ENCODE measurements at regions not wholly inside any gene's neighbourhood (a gene's known extent, or its start where the extent isn't known, plus 50 kb on each side); places are given as distances from the start of the nearest gene placed in this dataset.

GRCh38 chr2:163306647-163307046, 429.2 kb downstream of the FIGN start:
- DNase-seq = no peak
- H3K27ac ChIP-seq = no peak overlapping the region
- no peaks in the 10 kb centered on the region for H3K36me3 ChIP-seq
- TF ChIP-seq CTCF (IDR thresholded peaks at IDR 0.05; ENCODE audit: low read depth, low read length) = no peak
- H3K27me3 ChIP-seq (ENCODE audit: insufficient read depth, low read depth, severe bottlenecking) = no peaks in the 10 kb centered on the region
- no peaks in the 10 kb centered on the region for H3K9me3 ChIP-seq (ENCODE audit: severe bottlenecking)
- no peak overlapping the region for H3K4me3 ChIP-seq (ENCODE audit: low read depth, low read length)

GRCh38 chr2:163302141-163302540, 433.7 kb downstream of the FIGN start:
- H3K4me3 ChIP-seq (ENCODE audit: low read depth, low read length) = no peak overlapping the region
- H3K9me3 ChIP-seq (ENCODE audit: severe bottlenecking) = no peaks in the 10 kb centered on the region
- no peak overlapping the region for H3K27ac ChIP-seq
- no peak for TF ChIP-seq CTCF (IDR thresholded peaks at IDR 0.05; ENCODE audit: low read depth, low read length)
- no peaks in the 10 kb centered on the region for H3K27me3 ChIP-seq (ENCODE audit: insufficient read depth, low read depth, severe bottlenecking)
- H3K36me3 ChIP-seq = no peaks in the 10 kb centered on the region
- no peak for DNase-seq

- TF ChIP-seq CTCF (IDR thresholded peaks at IDR 0.05; ENCODE audit: low read depth, low read length) = no peak
- Histone ChIP-seq H3K4me3 (ENCODE audit: low read depth, low read length) (no peak overlapping the region), H3K9me3 (ENCODE audit: severe bottlenecking) (no peaks in the 10 kb centered on the region), H3K27me3 (ENCODE audit: insufficient read depth, low read depth, severe bottlenecking) (no peaks in the 10 kb centered on the region), H3K27ac (no peak overlapping the region), H3K36me3 (no peaks in the 10 kb centered on the region)
- no peak for DNase-seq
Measured at GRCh38 chr2:163291790-163292189, 444.0 kb downstream of the FIGN start.

- no peaks in the 10 kb centered on the region for H3K27me3 ChIP-seq (ENCODE audit: insufficient read depth, low read depth, severe bottlenecking)
- H3K4me3 ChIP-seq (ENCODE audit: low read depth, low read length) = no peak overlapping the region
- no peaks in the 10 kb centered on the region for H3K36me3 ChIP-seq
- no peak for TF ChIP-seq CTCF (IDR thresholded peaks at IDR 0.05; ENCODE audit: low read depth, low read length)
- H3K9me3 ChIP-seq (ENCODE audit: severe bottlenecking) = no peaks in the 10 kb centered on the region
- H3K27ac ChIP-seq = no peak overlapping the region
- DNase-seq = no peak
Measured at GRCh38 chr2:163281717-163282116, 443.1 kb upstream of the KCNH7 start.

GRCh38 chr2:163269374-163270021, 430.9 kb upstream of the KCNH7 start:
- Histone ChIP-seq H3K36me3 (no peaks in the 10 kb centered on the region), H3K27ac (no peak overlapping the region), H3K27me3 (ENCODE audit: insufficient read depth, low read depth, severe bottlenecking) (no peaks in the 10 kb centered on the region), H3K4me3 (ENCODE audit: low read depth, low read length) (no peak overlapping the region), H3K9me3 (ENCODE audit: severe bottlenecking) (no peaks in the 10 kb centered on the region)
- no peak for DNase-seq
- TF ChIP-seq CTCF (IDR thresholded peaks at IDR 0.05; ENCODE audit: low read depth, low read length) = no peak

GRCh38 chr2:163266772-163267171, 428.2 kb upstream of the KCNH7 start:
- H3K27ac ChIP-seq = no peak overlapping the region
- H3K36me3 ChIP-seq = no peaks in the 10 kb centered on the region
- DNase-seq = no peak
- no peaks in the 10 kb centered on the region for H3K9me3 ChIP-seq (ENCODE audit: severe bottlenecking)
- TF ChIP-seq CTCF (IDR thresholded peaks at IDR 0.05; ENCODE audit: low read depth, low read length) = no peak
- no peaks in the 10 kb centered on the region for H3K27me3 ChIP-seq (ENCODE audit: insufficient read depth, low read depth, severe bottlenecking)
- H3K4me3 ChIP-seq (ENCODE audit: low read depth, low read length) = no peak overlapping the region
